ENCODE measurements at regions not wholly inside any gene's neighbourhood (a gene's known extent, or its start where the extent isn't known, plus 50 kb on each side); places are given as distances from the start of the nearest gene placed in this dataset.

- Histone ChIP-seq H3K36me3 (ENCODE audit: insufficient read depth, low read length) (no peaks in the 10 kb centered on the region), H3K9me2 (ENCODE audit: insufficient read depth, low read length) (no peaks in the 10 kb centered on the region), H2AFZ (ENCODE audit: low read depth, low read length) (no peak overlapping the region), H3K9me3 (ENCODE audit: low read length) (no peaks in the 10 kb centered on the region), H3F3A (ENCODE audit: insufficient read depth, low read length, poor library complexity, severe bottlenecking) (no peaks in the 10 kb centered on the region), H4K20me1 (ENCODE audit: insufficient read depth) (no peaks in the 10 kb centered on the region), H3K79me2 (replicated peaks; ENCODE audit: insufficient read depth, low read length) (no peaks in the 10 kb centered on the region), H3K9ac (ENCODE audit: low read length) (no peak overlapping the region), H3K4me2 (ENCODE audit: low read length) (no peak overlapping the region), H3K27ac (ENCODE audit: low read length) (no peak overlapping the region), H3K4me3 (ENCODE audit: low read length) (no peak overlapping the region), H3K27me3 (ENCODE audit: insufficient read depth, low read depth, low read length) (no peaks in the 10 kb centered on the region)
- TF ChIP-seq TAF1 (IDR thresholded peaks at IDR 0.05; ENCODE audit: low read depth) (no peak), MXI1 (conservative IDR thresholded peaks at IDR 0.05; ENCODE audit: poor library complexity, severe bottlenecking) (no peak), RAD21 (conservative IDR thresholded peaks at IDR 0.05) (no peak), SMC3 (conservative IDR thresholded peaks at IDR 0.05; ENCODE audit: poor library complexity) (no peak), REST (IDR thresholded peaks at IDR 0.05; ENCODE audit: borderline replicate concordance) (no peak), EP300 (conservative IDR thresholded peaks at IDR 0.05; ENCODE audit: poor library complexity, severe bottlenecking) (no peak), CTCF (IDR thresholded peaks at IDR 0.05; ENCODE audit: poor library complexity, severe bottlenecking) (no peak), EZH2 (IDR thresholded peaks at IDR 0.05; ENCODE audit: borderline replicate concordance, insufficient read depth, low read length, poor library complexity, severe bottlenecking) (no peak), POLR2AphosphoS5 (IDR thresholded peaks at IDR 0.05) (no peak)
Observed at GRCh38 chr14:85438481-85438942, 91.4 kb upstream of the FLRT2 start.

- no peaks in the 10 kb centered on the region for H3K79me2 ChIP-seq (replicated peaks; ENCODE audit: insufficient read depth, low read length)
- H3K27me3 ChIP-seq (ENCODE audit: insufficient read depth, low read depth, low read length) = no peaks in the 10 kb centered on the region
- no peaks in the 10 kb centered on the region for H3F3A ChIP-seq (ENCODE audit: insufficient read depth, low read length, poor library complexity, severe bottlenecking)
- no peak overlapping the region for H2AFZ ChIP-seq (ENCODE audit: low read depth, low read length)
- H3K9me3 ChIP-seq (ENCODE audit: low read length) = no peaks in the 10 kb centered on the region
- H3K27ac ChIP-seq (ENCODE audit: low read length) = no peak overlapping the region
- H3K9ac ChIP-seq (ENCODE audit: low read length) = no peak overlapping the region
- H3K4me2 ChIP-seq (ENCODE audit: low read length) = no peak overlapping the region
- no peaks in the 10 kb centered on the region for H4K20me1 ChIP-seq (ENCODE audit: insufficient read depth)
- no peaks in the 10 kb centered on the region for H3K9me2 ChIP-seq (ENCODE audit: insufficient read depth, low read length)
- TF ChIP-seq POLR2AphosphoS5 (IDR thresholded peaks at IDR 0.05) (no peak), CTCF (IDR thresholded peaks at IDR 0.05; ENCODE audit: poor library complexity, severe bottlenecking) (no peak), SMC3 (conservative IDR thresholded peaks at IDR 0.05; ENCODE audit: poor library complexity) (no peak), RAD21 (conservative IDR thresholded peaks at IDR 0.05) (no peak), EP300 (conservative IDR thresholded peaks at IDR 0.05; ENCODE audit: poor library complexity, severe bottlenecking) (no peak), REST (IDR thresholded peaks at IDR 0.05; ENCODE audit: borderline replicate concordance) (no peak), EZH2 (IDR thresholded peaks at IDR 0.05; ENCODE audit: borderline replicate concordance, insufficient read depth, low read length, poor library complexity, severe bottlenecking) (no peak), TAF1 (IDR thresholded peaks at IDR 0.05; ENCODE audit: low read depth) (no peak), MXI1 (conservative IDR thresholded peaks at IDR 0.05; ENCODE audit: poor library complexity, severe bottlenecking) (no peak)
- H3K36me3 ChIP-seq (ENCODE audit: insufficient read depth, low read length) = no peaks in the 10 kb centered on the region
- no peak overlapping the region for H3K4me3 ChIP-seq (ENCODE audit: low read length)
Observed at GRCh38 chr14:85439696-85440328, 90.1 kb upstream of the FLRT2 start.
